Uterus (tissue), 2 donors: ENCODE measurements at regions not wholly inside any gene's neighbourhood (a gene's known extent, or its start where the extent isn't known, plus 50 kb on each side); places are given as distances from the start of the nearest gene placed in this dataset.

Experiments used
- POLR2A ChIP-seq, 2 donors: fragments of 450-650 bp; IDR thresholded peaks; one replicate each; pipeline ENCODE4 v1.6.1; 2016; ENCODE audit warnings: antibody characterized with exemption in 2 of 2, mild to moderate bottlenecking in 1 of 2, moderate library complexity in 1 of 2
- TF ChIP-seq, protein P1 (sequence below), 4 experiments: fragments of 200-600 bp in 2 of 4; fragments of 450-650 bp in 2 of 4; sonication (generic) in 2 of 4; IDR thresholded peaks; one replicate each; pipeline ENCODE4 v1.5.1; 2016 to 2019; ENCODE audit warnings: antibody characterized with exemption in 4 of 4, mild to moderate bottlenecking in 2 of 4, moderate library complexity in 1 of 4

DNA sequence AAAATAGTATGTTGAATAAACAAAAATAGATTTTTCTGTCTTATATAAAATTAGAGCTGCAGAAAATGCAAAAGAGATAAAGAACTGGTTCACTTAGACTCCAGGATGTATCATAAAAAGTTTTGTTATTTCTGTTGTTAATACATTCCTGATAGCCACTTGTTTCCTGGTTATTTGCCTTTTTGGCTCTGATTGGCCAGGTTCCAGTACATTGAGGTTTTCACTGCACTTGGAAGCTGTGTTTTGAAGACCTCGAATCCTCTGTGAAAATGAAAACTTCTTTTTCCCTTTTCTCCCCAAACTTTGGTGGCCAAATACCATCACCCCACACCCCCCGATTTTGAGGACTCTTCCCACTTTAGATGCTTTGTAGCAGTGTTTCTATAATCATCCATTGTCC lies 525.3 kb downstream of the MED13L start:
- TF ChIP-seq, protein P1, sequence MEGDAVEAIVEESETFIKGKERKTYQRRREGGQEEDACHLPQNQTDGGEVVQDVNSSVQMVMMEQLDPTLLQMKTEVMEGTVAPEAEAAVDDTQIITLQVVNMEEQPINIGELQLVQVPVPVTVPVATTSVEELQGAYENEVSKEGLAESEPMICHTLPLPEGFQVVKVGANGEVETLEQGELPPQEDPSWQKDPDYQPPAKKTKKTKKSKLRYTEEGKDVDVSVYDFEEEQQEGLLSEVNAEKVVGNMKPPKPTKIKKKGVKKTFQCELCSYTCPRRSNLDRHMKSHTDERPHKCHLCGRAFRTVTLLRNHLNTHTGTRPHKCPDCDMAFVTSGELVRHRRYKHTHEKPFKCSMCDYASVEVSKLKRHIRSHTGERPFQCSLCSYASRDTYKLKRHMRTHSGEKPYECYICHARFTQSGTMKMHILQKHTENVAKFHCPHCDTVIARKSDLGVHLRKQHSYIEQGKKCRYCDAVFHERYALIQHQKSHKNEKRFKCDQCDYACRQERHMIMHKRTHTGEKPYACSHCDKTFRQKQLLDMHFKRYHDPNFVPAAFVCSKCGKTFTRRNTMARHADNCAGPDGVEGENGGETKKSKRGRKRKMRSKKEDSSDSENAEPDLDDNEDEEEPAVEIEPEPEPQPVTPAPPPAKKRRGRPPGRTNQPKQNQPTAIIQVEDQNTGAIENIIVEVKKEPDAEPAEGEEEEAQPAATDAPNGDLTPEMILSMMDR (IDR thresholded peaks at IDR 0.05), result no peak
- TF ChIP-seq POLR2A (IDR thresholded peaks at IDR 0.05), result no peak
